ENCODE measurements at regions not wholly inside any gene's neighbourhood (a gene's known extent, or its start where the extent isn't known, plus 50 kb on each side); places are given as distances from the start of the nearest gene placed in this dataset.

- no peaks in the 10 kb centered on the region for H3K27me3 ChIP-seq
- no peak for ATAC-seq
- H3K9me3 ChIP-seq: peaks cover 0 to 5% (median 0%) of the 10 kb centered on the region in 3 donors
- WGBS, 2 donors (ENCODE audit: low coverage in 1 of 2): 91 to 93% methylated on average over 2 of the region's 2 CpGs
- H3K4me3 ChIP-seq: no peak overlapping the region
- H3K27ac ChIP-seq: no peak overlapping the region
- H3K4me1 ChIP-seq: no peaks in the 10 kb centered on the region
- H3K36me3 ChIP-seq: no peaks in the 10 kb centered on the region
- TF ChIP-seq CTCF (IDR thresholded peaks at IDR 0.05) (no peak), POLR2AphosphoS5 (IDR thresholded peaks at IDR 0.05) (no peak), EP300 (IDR thresholded peaks at IDR 0.05) (no peak), POLR2A (IDR thresholded peaks at IDR 0.05) (no peak)
Observed at GRCh38 chr13:103556681-103557080, 490.5 kb upstream of the SLC10A2 start.

- peaks cover 0 to 9% (median 0%) of the 10 kb centered on the region in 3 donors for H3K9me3 ChIP-seq
- WGBS, 2 donors (ENCODE audit: low coverage in 1 of 2): 54% methylated on average over 3 of the region's 3 CpGs
- no peaks in the 10 kb centered on the region for H3K4me1 ChIP-seq
- TF ChIP-seq EP300 (IDR thresholded peaks at IDR 0.05) (no peak), POLR2AphosphoS5 (IDR thresholded peaks at IDR 0.05) (no peak), CTCF (IDR thresholded peaks at IDR 0.05) (no peak), POLR2A (IDR thresholded peaks at IDR 0.05) (no peak)
- no peaks in the 10 kb centered on the region for H3K27me3 ChIP-seq
- H3K36me3 ChIP-seq: no peaks in the 10 kb centered on the region
- H3K4me3 ChIP-seq: no peak overlapping the region
- H3K27ac ChIP-seq: no peak overlapping the region
- ATAC-seq: no peak
Observed at GRCh38 chr13:103547914-103548313, 481.7 kb upstream of the SLC10A2 start.

- Histone ChIP-seq H3K27me3 (no peaks in the 10 kb centered on the region), H3K4me3 (no peak overlapping the region), H3K27ac (no peak overlapping the region), H3K36me3 (no peaks in the 10 kb centered on the region), H3K4me1 (no peaks in the 10 kb centered on the region), H3K9me3 (peaks cover 0 to 9% (median 0%) of the 10 kb centered on the region in 3 donors)
- TF ChIP-seq EP300 (IDR thresholded peaks at IDR 0.05) (no peak), POLR2AphosphoS5 (IDR thresholded peaks at IDR 0.05) (no peak), POLR2A (IDR thresholded peaks at IDR 0.05) (no peak), CTCF (IDR thresholded peaks at IDR 0.05) (no peak)
- WGBS, 2 donors (ENCODE audit: low coverage in 1 of 2): 60 to 89% methylated on average over 1 of the region's 1 CpG
- ATAC-seq: no peak
Observed at GRCh38 chr13:103546271-103546670, 480.1 kb upstream of the SLC10A2 start.

- 0% methylated on average over 1 of the region's 1 CpG for WGBS, 2 donors (ENCODE audit: low coverage in 1 of 2)
- TF ChIP-seq POLR2A (IDR thresholded peaks at IDR 0.05) (no peak), POLR2AphosphoS5 (IDR thresholded peaks at IDR 0.05) (no peak), EP300 (IDR thresholded peaks at IDR 0.05) (no peak), CTCF (IDR thresholded peaks at IDR 0.05) (no peak)
- no peaks in the 10 kb centered on the region for H3K27me3 ChIP-seq
- no peak overlapping the region for H3K4me3 ChIP-seq
- H3K36me3 ChIP-seq: no peaks in the 10 kb centered on the region
- H3K27ac ChIP-seq: no peak overlapping the region
- ATAC-seq: no peak
- H3K4me1 ChIP-seq: no peaks in the 10 kb centered on the region
- H3K9me3 ChIP-seq: peaks cover 0 to 6% (median 0%) of the 10 kb centered on the region in 3 donors
Observed at GRCh38 chr13:103542648-103543047, 476.4 kb upstream of the SLC10A2 start.

- Histone ChIP-seq H3K9me3 (no peaks in the 10 kb centered on the region), H3K27ac (no peak overlapping the region), H3K4me3 (no peak overlapping the region), H3K27me3 (no peaks in the 10 kb centered on the region), H3K36me3 (no peaks in the 10 kb centered on the region), H3K4me1 (no peaks in the 10 kb centered on the region)
- TF ChIP-seq POLR2AphosphoS5 (IDR thresholded peaks at IDR 0.05) (no peak), POLR2A (IDR thresholded peaks at IDR 0.05) (no peak), CTCF (IDR thresholded peaks at IDR 0.05) (no peak), EP300 (IDR thresholded peaks at IDR 0.05) (no peak)
- ATAC-seq: no peak
- 79 to 86% methylated on average over 1 of the region's 1 CpG for WGBS, 2 donors (ENCODE audit: low coverage in 1 of 2)
Observed at GRCh38 chr13:103540382-103540765, 474.2 kb upstream of the SLC10A2 start.

Data from gastroesophageal sphincter (tissue), 4 donors.